ELR (cell line): ENCODE measurements at regions not wholly inside any gene's neighbourhood (a gene's known extent, or its start where the extent isn't known, plus 50 kb on each side); places are given as distances from the start of the nearest gene placed in this dataset.

Experiments
- DNase-seq: peaks from one replicate; pipeline ENCODE4 v3.0.0-alpha.2; 2015; ENCODE audit warnings: low read depth

- DNase-seq: peak; percentile 68
Observed at GRCh38 chr4:154982187-154983047, 201.3 kb downstream of the RBM46 start.

GRCh38 chr4:154983714-154984113 lies 202.6 kb downstream of the RBM46 start:
- DNase-seq: no peak

GRCh38 chr4:154984148-154984547 lies 203.1 kb downstream of the RBM46 start:
- no peak for DNase-seq

DNA sequence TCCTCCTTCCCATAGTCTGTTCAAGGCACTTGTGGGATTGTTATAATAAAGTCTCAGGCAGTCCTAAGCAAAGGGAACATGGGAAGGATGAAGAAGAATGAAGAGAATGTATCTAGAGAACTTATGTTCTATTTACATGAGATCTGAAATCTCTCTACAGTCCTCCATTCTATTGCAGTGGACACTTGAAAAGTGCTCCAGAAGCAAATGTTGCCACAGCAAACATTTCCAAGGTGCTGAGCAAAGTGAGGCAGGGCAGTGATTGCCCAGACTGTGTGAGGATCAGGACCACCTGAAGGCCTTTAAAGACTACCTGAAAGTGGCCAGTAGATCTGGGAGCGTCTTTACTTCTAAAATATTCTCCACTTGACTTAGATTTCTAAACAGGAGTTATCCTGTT lies 203.5 kb downstream of the RBM46 start:
- DNase-seq: no peak

- peak; percentile 10 for DNase-seq
Observed at GRCh38 chr4:154985673-154986072, 204.6 kb downstream of the RBM46 start.

DNA sequence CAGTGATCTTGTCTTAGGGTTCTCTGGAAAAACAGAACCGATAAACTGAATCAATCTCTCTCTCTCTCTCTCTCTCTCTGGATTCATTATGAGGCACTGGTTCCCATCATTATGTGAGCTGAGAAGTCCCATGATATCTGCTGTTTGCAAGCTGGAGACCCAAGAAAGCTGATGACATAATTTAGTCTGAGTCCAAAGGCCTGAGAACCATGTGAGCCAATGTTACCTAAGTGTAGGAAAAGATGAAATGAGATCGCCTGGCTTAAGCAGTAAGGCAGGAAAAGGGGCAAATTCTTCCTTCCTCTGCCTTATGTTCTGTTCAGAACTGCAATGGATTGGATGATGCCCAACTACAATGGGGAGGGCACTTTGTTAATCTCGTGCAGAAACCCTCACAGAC lies 207.4 kb downstream of the RBM46 start:
- no peak for DNase-seq

GRCh38 chr4:154989511-154989910 lies 208.4 kb downstream of the RBM46 start:
- no peak for DNase-seq

GRCh38 chr4:154997866-154998265 lies 210.6 kb upstream of the NPY2R start:
- DNase-seq: peak; percentile 53

DNA sequence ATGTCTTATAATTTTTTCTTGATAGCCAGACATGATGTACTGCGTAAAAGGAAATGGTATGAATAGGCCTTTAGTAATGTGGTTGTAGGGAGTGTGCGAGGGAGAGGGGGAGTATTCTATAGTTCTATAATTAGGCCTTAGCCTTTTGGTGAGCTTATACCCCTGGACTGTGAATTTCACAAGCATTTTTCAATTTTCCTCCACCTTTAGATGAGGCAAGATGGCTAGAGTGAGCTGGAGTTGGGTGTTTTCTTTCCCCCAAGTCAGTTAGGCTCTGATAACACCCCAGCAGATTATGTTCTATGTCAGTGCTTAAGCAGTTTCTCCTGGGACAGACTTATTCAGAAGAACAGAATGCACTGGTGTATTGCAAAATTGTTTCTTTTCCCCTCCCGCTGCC lies 210.2 kb upstream of the NPY2R start:
- peak; percentile 62 for DNase-seq

GRCh38 chr4:154998773-154999172 lies 209.7 kb upstream of the NPY2R start:
- no peak for DNase-seq

DNA sequence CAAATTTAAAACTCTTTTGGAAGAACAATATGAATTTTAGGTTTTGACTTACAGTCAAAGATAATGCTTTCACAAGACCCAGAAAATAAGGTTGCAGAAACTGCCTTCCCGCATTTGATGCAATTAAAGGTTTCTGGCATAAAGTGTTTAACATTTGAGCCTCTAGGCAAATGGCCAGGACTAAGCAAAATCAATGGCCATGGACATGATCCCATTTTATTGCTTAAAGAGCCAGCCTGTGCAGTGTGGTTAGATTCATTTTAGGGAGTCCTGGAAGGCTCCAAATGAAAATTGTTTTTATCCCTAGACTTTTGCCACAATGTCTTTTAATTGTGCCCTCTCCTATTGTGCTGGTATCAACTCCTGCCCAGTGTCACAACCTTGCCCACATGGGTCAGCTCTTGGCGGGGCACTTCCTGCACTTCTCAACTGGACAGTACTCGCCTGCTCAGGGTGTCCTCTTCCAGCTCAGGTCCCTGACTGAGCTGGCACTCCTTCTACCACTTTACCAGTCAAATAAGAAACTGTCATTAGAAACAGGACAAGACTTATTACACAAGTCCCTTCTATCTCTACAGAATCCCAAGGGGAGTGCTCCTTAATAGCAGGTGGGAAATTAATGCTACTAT lies 208.4 kb upstream of the NPY2R start:
- DNase-seq: no peak

GRCh38 chr4:155001251-155001650 lies 207.2 kb upstream of the NPY2R start:
- DNase-seq: no peak

DNA sequence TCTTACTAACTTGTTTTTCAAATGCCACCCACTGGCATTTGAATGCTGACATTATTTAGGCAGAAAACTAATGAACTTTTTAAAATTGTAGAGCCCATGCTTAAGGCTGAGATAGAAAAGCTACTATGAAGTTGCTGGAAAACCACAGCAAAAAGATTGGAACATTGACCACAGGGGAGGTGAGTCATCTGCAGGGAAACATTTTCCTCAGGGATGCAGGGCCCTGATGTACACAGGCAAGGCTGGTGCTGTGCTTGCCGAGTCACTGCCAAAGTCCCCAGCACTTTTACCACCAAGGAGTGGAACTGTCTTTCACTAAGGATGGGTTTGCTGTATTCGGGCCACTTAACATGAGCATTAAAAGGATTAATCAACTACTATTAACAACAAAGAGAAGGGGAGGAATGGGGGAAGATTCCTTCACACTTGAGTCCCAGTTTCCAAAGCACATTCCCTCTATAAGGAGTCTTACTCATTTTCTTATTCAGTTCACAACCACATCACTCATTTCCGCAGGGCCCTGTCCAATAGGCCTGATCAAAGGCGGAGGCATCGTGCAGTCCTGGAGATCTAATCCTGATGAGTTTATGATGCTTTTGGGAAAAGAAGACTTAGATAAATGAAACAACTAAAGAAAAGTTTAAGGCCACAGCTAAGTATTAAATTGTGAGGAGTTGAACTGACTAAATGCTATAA lies 202.9 kb upstream of the NPY2R start:
- DNase-seq: peak; percentile 79

DNA sequence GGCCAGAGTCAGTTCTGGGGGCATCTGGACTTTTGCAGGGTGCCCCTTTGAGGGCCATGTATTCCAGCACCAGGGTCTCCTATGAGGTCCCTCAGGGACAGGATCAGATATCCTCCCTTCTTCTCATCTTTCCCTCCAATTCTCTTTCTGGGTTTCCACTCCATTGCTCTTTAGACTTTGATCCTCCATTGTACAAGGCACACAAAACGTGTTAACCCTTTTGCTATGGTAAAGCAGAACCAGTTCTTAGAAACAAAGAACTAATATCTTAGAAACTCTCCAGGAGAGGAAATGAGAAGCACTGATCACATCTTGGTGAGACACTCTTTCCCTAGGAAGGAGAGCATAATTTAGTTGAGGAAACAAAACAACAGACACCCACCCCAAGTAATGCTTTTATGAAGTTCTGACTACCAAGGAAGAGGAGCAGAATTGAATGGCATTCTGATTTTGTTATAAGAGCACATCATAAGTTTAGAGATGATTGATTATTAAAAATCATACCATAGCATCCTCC lies 200.7 kb upstream of the NPY2R start:
- DNase-seq: peak; percentile 25

GRCh38 chr4:155008389-155008788 lies 200.0 kb upstream of the NPY2R start:
- peak; percentile 22 for DNase-seq

- no peak for DNase-seq
Observed at GRCh38 chr4:155009288-155009687, 199.1 kb upstream of the NPY2R start.

- DNase-seq: no peak
Observed at GRCh38 chr4:155010376-155010775, 198.1 kb upstream of the NPY2R start.

DNA sequence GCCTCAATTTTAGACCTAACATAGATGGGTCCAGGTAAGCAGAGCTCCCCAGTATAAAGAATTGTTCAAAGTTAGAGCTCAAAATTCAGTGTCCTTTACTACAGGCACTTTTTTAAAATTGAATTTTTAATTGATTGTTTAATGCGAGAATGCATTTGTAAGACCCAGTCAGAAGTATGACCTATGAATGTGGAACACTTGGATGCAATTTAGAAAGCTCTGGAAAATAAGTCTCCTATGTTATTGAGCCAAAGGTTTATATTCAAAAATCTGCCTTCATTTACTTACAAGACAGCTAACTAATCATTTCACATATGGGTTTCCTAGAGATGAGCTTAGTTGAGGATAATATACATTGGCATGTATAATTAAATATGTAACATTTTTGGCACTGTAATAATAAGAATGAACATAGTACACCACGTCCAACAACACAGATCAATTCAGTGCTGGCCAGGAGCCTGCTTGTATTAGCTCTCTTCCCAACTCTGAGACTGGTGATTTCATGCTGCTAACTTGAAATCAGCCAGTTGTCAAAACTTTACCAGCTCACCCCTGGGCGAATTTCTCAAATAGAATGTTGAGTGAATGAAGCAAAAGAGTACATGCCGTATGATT lies 197.2 kb upstream of the NPY2R start:
- no peak for DNase-seq

- no peak for DNase-seq
Observed at GRCh38 chr4:155012469-155012868, 196.0 kb upstream of the NPY2R start.

- DNase-seq: peak; percentile 35
Observed at GRCh38 chr4:155017426-155017825, 191.0 kb upstream of the NPY2R start.

DNA sequence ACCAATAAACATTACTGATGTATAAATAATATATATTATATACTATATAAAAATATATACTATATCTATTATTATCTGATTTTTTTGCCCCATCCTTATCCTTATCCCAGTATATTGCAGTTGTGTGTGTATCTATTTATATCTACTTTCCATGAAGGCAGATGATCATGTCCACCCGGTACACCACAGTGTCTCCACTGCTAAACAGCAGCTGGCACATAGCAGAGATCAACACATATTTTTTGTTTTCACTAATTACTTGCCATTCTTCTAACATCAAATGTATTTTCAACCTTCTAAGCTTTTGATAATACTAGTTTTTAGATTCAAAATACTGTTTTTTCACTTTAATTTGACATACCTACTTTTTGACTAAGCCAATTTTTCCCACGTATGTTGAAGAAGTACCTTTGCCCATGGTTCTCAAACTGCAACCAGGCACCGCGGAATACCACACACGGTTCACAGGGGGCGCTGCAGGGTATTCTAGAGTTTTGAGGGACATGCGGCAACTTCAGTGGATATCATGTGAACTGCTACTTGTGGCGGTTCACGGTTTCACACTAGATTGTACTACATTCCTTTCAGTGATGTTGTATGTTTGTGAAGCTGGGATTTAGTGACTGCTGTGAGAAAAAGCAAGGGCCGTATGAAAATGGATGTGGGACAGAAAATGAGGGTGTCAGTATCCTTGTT lies 182.5 kb upstream of the NPY2R start:
- peak; percentile 47 for DNase-seq

DNA sequence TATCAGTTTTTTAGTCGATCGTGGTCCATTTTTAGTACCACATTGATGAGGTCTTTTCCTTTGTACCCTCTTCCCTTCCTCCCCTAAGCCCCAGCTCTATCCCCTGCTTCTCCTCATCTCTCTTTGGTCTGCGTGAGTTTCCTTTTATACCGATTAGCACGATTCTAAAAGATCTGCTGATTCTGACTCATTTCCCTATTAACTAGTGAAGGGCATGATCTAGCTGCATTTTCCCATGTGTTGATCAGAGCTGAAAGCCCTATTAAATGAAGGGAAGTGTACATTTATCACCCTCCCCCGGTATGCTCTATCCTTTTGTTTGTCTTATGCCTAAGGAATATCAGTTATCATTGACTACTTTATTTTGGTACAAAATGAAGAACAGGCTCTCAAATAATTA lies 181.7 kb upstream of the NPY2R start:
- DNase-seq: peak; percentile 50
